ENCODE measurements at regions not wholly inside any gene's neighbourhood (a gene's known extent, or its start where the extent isn't known, plus 50 kb on each side); places are given as distances from the start of the nearest gene placed in this dataset.

DNA sequence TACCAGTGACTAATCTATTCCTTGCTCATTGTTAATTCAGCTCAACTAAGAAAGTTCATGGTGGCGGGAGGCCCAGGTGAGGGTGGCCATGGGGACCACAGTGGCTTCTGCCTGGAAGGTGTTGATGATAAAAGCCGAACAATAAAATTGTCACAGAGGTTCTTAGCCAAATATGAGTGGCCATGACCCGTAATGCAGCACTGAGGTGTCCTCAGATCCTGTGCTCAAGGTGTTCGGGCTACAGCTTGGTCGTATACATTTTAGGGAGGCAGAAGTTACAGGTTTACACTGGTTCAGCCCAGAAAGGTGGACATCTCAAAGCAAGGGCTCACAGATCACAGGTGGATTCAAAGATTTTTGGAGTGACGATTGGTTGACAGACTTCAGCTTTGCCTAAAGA lies 98.5 kb upstream of the SNTG2 start:
- no peak for TF ChIP-seq EGR1 (IDR thresholded peaks at IDR 0.05)
- no peak for TF ChIP-seq RAD21 (IDR thresholded peaks at IDR 0.05; ENCODE audit: low read depth)
- TF ChIP-seq, protein P1, sequence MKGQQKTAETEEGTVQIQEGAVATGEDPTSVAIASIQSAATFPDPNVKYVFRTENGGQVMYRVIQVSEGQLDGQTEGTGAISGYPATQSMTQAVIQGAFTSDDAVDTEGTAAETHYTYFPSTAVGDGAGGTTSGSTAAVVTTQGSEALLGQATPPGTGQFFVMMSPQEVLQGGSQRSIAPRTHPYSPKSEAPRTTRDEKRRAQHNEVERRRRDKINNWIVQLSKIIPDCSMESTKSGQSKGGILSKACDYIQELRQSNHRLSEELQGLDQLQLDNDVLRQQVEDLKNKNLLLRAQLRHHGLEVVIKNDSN (IDR thresholded peaks at IDR 0.05) = no peak
- no peak for TF ChIP-seq FOXM1 (IDR thresholded peaks at IDR 0.05; ENCODE audit: borderline replicate concordance, low read depth)
- no peak for TF ChIP-seq CREB1 (IDR thresholded peaks at IDR 0.05; ENCODE audit: low read depth)
- TF ChIP-seq, protein P2, sequence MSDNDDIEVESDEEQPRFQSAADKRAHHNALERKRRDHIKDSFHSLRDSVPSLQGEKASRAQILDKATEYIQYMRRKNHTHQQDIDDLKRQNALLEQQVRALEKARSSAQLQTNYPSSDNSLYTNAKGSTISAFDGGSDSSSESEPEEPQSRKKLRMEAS (IDR thresholded peaks at IDR 0.05) = no peak
- TF ChIP-seq CEBPB (IDR thresholded peaks at IDR 0.05) = no peak
- TF ChIP-seq, protein P3, sequence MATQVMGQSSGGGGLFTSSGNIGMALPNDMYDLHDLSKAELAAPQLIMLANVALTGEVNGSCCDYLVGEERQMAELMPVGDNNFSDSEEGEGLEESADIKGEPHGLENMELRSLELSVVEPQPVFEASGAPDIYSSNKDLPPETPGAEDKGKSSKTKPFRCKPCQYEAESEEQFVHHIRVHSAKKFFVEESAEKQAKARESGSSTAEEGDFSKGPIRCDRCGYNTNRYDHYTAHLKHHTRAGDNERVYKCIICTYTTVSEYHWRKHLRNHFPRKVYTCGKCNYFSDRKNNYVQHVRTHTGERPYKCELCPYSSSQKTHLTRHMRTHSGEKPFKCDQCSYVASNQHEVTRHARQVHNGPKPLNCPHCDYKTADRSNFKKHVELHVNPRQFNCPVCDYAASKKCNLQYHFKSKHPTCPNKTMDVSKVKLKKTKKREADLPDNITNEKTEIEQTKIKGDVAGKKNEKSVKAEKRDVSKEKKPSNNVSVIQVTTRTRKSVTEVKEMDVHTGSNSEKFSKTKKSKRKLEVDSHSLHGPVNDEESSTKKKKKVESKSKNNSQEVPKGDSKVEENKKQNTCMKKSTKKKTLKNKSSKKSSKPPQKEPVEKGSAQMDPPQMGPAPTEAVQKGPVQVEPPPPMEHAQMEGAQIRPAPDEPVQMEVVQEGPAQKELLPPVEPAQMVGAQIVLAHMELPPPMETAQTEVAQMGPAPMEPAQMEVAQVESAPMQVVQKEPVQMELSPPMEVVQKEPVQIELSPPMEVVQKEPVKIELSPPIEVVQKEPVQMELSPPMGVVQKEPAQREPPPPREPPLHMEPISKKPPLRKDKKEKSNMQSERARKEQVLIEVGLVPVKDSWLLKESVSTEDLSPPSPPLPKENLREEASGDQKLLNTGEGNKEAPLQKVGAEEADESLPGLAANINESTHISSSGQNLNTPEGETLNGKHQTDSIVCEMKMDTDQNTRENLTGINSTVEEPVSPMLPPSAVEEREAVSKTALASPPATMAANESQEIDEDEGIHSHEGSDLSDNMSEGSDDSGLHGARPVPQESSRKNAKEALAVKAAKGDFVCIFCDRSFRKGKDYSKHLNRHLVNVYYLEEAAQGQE (IDR thresholded peaks at IDR 0.05; ENCODE audit: low read depth) = no peak
- no peak for TF ChIP-seq ZBTB7A (IDR thresholded peaks at IDR 0.05; ENCODE audit: low read depth)
- no peak for TF ChIP-seq EP300 (IDR thresholded peaks at IDR 0.05; ENCODE audit: borderline replicate concordance)
- TF ChIP-seq TEAD4 (IDR thresholded peaks at IDR 0.05) = no peak
- TF ChIP-seq YY1 (IDR thresholded peaks at IDR 0.05; ENCODE audit: low read depth) = no peak
- TF ChIP-seq TCF12 (IDR thresholded peaks at IDR 0.05; ENCODE audit: low read depth) = no peak
- no peak for TF ChIP-seq TAF1 (IDR thresholded peaks at IDR 0.05; ENCODE audit: low read depth)
- no peak for TF ChIP-seq NFIC (IDR thresholded peaks at IDR 0.05)

DNA sequence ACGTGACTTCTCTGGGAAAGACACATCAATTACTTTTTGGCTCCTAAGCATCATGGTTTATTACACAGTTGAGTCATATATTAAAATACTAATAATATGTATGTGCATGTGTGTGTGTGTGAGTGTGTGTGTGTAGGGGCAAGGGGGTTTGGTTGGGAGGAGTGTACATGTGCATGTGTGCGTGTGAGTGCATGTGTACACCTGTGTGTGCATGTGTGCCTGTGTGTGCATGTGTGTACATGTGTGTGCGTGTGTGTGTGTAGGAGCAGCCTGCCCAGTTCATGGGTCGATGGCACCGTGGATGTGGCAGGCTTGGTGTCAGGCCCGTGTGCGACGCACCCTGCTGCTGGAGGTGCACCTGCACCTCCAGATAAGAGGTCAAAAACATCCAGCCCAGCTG lies 99.0 kb upstream of the SNTG2 start:
- TF ChIP-seq, protein P1 (IDR thresholded peaks at IDR 0.05) = no peak
- no peak for TF ChIP-seq CREB1 (IDR thresholded peaks at IDR 0.05; ENCODE audit: low read depth)

DNA sequence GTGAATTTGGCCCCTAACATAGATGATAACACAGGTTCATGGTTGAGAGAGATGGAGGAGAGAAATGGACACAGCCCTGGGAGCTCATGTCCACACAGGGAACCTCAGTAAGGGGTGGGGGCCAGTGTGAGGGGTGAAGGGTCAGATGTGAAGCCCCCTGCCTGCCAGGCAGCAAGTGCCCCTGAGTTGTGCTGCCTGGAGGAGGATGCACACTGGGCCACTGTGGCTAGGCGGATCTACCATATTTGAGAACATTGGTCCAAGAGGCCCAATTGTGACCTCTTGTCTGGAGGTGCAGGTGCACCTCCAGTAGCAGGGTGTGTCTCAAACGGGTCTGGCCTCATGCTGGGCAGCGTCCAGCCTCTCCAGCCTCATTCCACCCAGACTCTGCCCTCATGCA lies 99.6 kb upstream of the SNTG2 start:
- TF ChIP-seq ZBTB7A (IDR thresholded peaks at IDR 0.05; ENCODE audit: low read depth) (no peak), TCF12 (IDR thresholded peaks at IDR 0.05; ENCODE audit: low read depth) (no peak), CEBPB (IDR thresholded peaks at IDR 0.05) (no peak), FOXM1 (IDR thresholded peaks at IDR 0.05; ENCODE audit: borderline replicate concordance, low read depth) (no peak), TEAD4 (IDR thresholded peaks at IDR 0.05) (no peak), TAF1 (IDR thresholded peaks at IDR 0.05; ENCODE audit: low read depth) (no peak), YY1 (IDR thresholded peaks at IDR 0.05; ENCODE audit: low read depth) (no peak), RAD21 (IDR thresholded peaks at IDR 0.05; ENCODE audit: low read depth) (no peak)
- TF ChIP-seq, protein P1 (IDR thresholded peaks at IDR 0.05) = no peak
- TF ChIP-seq, protein P3 (IDR thresholded peaks at IDR 0.05; ENCODE audit: low read depth) = no peak

DNA sequence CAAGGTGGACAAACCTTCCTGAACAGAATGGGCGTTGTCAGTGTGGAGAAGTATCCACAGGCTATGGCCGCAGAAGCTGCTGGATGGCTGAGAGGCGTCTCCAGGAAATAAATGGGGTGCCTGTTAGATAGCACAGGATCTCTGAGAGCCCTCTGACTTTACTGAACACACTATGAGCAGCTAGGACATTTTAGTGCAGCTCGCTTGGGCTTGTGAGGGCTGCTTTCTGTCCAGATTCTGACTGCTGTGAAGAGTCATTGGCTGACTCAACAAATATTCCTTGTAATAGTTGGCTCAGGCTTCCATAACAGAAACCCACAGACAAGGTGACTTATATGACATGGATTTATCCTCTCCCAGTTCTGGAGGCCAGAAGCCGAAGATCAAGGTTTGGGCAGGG lies 100.2 kb upstream of the SNTG2 start:
- TF ChIP-seq, protein P3 (IDR thresholded peaks at IDR 0.05; ENCODE audit: low read depth) = no peak

DNA sequence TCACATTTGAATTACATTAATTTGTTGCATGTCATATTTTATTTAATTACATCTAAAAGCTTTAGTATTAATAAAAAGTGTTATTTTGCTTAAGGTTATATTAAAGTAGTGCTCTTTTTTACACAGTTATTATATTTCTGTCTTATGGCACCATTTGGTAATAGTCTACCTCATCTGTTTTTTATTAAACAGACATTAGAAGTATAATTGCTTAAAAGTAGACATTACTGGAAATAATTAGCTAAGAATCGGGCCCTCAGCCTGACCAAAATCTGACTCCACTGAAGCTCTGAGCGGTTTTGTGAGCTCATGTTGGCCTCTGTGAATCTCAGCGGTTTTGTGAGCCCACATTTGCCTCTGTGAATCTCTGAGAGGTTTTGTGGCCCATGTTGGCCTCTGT lies 102.5 kb upstream of the SNTG2 start:
- TF ChIP-seq RAD21 (IDR thresholded peaks at IDR 0.05; ENCODE audit: low read depth) = no peak
- TF ChIP-seq FOXM1 (IDR thresholded peaks at IDR 0.05; ENCODE audit: borderline replicate concordance, low read depth) = no peak
- TF ChIP-seq CREB1 (IDR thresholded peaks at IDR 0.05; ENCODE audit: low read depth) = no peak
- no peak for TF ChIP-seq EGR1 (IDR thresholded peaks at IDR 0.05)
- TF ChIP-seq, protein P1 (IDR thresholded peaks at IDR 0.05) = no peak
- no peak for TF ChIP-seq ZBTB7A (IDR thresholded peaks at IDR 0.05; ENCODE audit: low read depth)
- no peak for TF ChIP-seq CEBPB (IDR thresholded peaks at IDR 0.05)
- TF ChIP-seq NFIC (IDR thresholded peaks at IDR 0.05) = no peak
- no peak for TF ChIP-seq YY1 (IDR thresholded peaks at IDR 0.05; ENCODE audit: low read depth)
